ENCODE measurements at regions not wholly inside any gene's neighbourhood (a gene's known extent, or its start where the extent isn't known, plus 50 kb on each side); places are given as distances from the start of the nearest gene placed in this dataset.
"Not testable (repeated sequence)": the region's sequence is repeated elsewhere in the genome, so short reads cannot be mapped to it uniquely, and the experiment has no call there.

DNA sequence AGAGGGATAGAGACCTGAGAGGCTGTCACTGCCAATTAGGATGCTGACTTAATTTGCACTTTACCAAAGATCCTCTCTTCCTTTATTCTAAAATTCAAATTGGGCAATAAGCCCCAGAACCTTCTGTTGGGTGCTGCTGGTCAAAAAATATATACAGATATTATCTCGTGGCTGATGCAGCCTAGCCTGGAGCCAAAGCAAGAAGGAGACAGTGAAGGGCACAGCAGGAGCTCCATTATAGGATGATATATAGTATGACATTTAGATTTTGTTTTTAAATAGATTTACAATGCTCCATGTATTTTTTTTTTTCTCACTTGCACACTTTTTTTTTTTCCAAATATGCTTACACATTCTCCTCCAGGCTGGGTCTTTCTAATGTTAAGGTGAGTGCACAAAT lies 579.3 kb downstream of the PIK3C3 start:
- no peak for ATAC-seq (ENCODE audit: low FRiP score)
- TF ChIP-seq CTCF (IDR thresholded peaks at IDR 0.05) = no peak

DNA sequence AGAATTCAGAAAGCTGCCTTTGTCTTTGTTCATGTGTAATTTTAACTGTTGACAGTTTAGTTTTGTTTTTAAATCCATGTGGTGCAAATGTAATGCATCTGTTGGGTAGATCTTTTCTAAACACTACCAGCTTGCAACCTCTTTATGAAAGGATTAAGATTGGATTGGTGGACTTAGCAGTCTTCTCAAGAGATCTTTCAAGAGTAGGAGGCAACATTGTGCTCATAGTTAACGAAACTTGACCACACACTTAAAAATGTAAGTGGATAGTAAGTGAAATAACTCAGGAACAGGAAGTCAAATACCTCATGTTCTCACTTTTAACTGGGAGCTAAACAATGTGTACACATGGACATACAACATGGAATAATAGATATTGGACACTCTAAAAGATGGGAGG lies 579.0 kb downstream of the RIT2 start:
- TF ChIP-seq CTCF (IDR thresholded peaks at IDR 0.05) = no peak
- DNase-seq (ENCODE audit: low spot score) (no peak), ATAC-seq (ENCODE audit: low FRiP score) (no peak)

More for the DNA sequence above, 579.3 kb downstream of the PIK3C3 start:
- DNase-seq (ENCODE audit: low spot score) = no peak

- TF ChIP-seq CTCF (IDR thresholded peaks at IDR 0.05) = no peak
- ATAC-seq (ENCODE audit: low FRiP score) (no peak), DNase-seq (ENCODE audit: low spot score) (no peak)
Observed at GRCh38 chr18:42537291-42537690, 578.2 kb downstream of the RIT2 start.

DNA sequence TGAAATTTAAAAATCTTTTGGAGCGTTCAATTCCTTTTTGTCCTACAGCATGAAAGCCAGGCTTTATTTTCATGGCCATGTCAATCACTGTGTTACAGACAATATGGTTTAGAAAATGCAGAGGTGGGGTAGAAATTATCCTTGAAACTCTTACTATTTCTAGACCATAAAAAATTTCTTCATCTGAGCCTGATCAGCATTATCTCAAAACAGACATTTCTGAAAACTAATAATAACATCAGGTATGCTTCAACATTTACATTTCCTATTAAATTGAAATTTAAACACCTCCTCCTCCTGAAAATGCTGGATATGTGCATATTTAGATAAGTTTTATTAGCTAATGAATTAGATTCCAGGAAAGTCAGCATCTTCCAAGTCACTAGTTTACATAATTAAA lies 570.6 kb downstream of the RIT2 start:
- TF ChIP-seq CTCF (IDR thresholded peaks at IDR 0.05) = no peak
- no peak for ATAC-seq (ENCODE audit: low FRiP score)
- DNase-seq (ENCODE audit: low spot score) = no peak

DNA sequence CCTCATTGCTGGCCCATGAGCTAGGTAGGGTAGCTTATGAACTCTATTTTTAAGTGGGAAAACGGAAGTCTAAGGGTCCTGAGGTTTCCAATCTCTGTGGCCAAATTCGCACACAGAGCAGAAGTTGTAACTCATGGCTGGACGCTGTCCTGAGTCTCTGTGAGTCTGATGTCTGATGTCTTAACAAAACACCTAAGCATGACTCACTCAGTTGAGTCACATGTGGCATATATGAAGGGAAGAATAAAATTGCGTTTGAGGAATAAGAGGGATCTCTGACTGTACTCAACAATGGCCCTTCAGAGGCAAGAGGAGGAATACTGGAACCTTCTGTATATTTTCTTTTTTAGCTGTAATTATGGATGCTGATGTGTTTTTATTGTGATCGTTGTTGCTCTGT lies 569.7 kb downstream of the RIT2 start:
- ATAC-seq (ENCODE audit: low FRiP score) = no peak
- no peak for DNase-seq (ENCODE audit: low spot score)
- TF ChIP-seq CTCF (IDR thresholded peaks at IDR 0.05) = no peak

GRCh38 chr18:42548493-42548892 lies 567.0 kb downstream of the RIT2 start:
- TF ChIP-seq CTCF (IDR thresholded peaks at IDR 0.05) = no peak
- DNase-seq (ENCODE audit: low spot score) = no peak
- no peak for ATAC-seq (ENCODE audit: low FRiP score)

- DNase-seq (ENCODE audit: low spot score) (no peak), ATAC-seq (ENCODE audit: low FRiP score) (no peak)
- no peak for TF ChIP-seq CTCF (IDR thresholded peaks at IDR 0.05)
Observed at GRCh38 chr18:42549596-42549995, 565.9 kb downstream of the RIT2 start.

- DNase-seq (ENCODE audit: low spot score); ATAC-seq (ENCODE audit: low FRiP score): not testable (repeated sequence)
Observed at GRCh38 chr18:42552559-42552958, 562.9 kb downstream of the RIT2 start.

Data from omental fat pad (tissue), 3 donors.